Vagina (tissue), 2 donors: ENCODE measurements at regions not wholly inside any gene's neighbourhood (a gene's known extent, or its start where the extent isn't known, plus 50 kb on each side); places are given as distances from the start of the nearest gene placed in this dataset.
"Not testable (repeated sequence)": the region's sequence is repeated elsewhere in the genome, so short reads cannot be mapped to it uniquely, and the experiment has no call there.

ENCODE experiments used
- POLR2A ChIP-seq, 2 donors: fragments of 450-650 bp; IDR thresholded peaks; one replicate each; pipeline ENCODE4 v1.6.1; 2017; ENCODE audit warnings: antibody characterized with exemption in 2 of 2, mild to moderate bottlenecking in 2 of 2, moderate library complexity in 2 of 2
- POLR2AphosphoS5 ChIP-seq, 2 donors: sonication (generic); formaldehyde crosslinking; IDR thresholded peaks; one replicate each; pipeline ENCODE4 v1.9.0; 2017; ENCODE audit warnings: antibody characterized with exemption in 2 of 2, mild to moderate bottlenecking in 2 of 2, low read depth in 1 of 2; ENCODE audit not compliant: insufficient read depth in 1 of 2
- TF ChIP-seq, protein P1 (sequence below), 3 experiments: fragments of 450-650 bp in 2 of 3; fragments of 200-600 bp in 1 of 3; sonication (generic) in 1 of 3; IDR thresholded peaks; one replicate each; pipeline ENCODE4 v1.5.1; 2017 to 2019; ENCODE audit warnings: antibody characterized with exemption in 3 of 3, mild to moderate bottlenecking in 2 of 3, moderate library complexity in 2 of 3

DNA sequence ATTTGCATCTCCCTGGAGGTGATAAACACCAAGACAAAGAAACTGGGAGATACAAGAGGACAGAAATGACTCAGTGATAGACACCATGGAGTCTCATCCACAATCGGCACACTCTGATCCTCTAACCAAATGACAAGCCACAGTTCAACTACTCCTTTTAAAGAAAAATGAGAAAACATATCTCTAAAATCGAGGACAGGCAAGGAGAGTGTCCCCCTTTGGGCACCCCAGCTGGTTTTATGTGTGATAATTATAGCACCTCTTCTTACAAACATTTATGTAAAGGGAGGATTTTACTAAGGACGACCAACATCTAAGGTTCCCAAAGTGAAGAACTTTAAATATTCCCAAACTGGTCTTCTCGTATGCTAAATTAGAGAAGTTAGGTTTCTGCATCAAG is 161.5 kb upstream of the TPTE start:
- TF ChIP-seq POLR2AphosphoS5 (IDR thresholded peaks at IDR 0.05; ENCODE audit: insufficient read depth in 1 of 2, low read depth in 1 of 2); POLR2A (IDR thresholded peaks at IDR 0.05): not testable (repeated sequence)
- TF ChIP-seq, protein P1, sequence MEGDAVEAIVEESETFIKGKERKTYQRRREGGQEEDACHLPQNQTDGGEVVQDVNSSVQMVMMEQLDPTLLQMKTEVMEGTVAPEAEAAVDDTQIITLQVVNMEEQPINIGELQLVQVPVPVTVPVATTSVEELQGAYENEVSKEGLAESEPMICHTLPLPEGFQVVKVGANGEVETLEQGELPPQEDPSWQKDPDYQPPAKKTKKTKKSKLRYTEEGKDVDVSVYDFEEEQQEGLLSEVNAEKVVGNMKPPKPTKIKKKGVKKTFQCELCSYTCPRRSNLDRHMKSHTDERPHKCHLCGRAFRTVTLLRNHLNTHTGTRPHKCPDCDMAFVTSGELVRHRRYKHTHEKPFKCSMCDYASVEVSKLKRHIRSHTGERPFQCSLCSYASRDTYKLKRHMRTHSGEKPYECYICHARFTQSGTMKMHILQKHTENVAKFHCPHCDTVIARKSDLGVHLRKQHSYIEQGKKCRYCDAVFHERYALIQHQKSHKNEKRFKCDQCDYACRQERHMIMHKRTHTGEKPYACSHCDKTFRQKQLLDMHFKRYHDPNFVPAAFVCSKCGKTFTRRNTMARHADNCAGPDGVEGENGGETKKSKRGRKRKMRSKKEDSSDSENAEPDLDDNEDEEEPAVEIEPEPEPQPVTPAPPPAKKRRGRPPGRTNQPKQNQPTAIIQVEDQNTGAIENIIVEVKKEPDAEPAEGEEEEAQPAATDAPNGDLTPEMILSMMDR (IDR thresholded peaks at IDR 0.05) = not testable (repeated sequence)
